Lung (tissue), 11 donors: ENCODE measurements at regions not wholly inside any gene's neighbourhood (a gene's known extent, or its start where the extent isn't known, plus 50 kb on each side); places are given as distances from the start of the nearest gene placed in this dataset.

Source experiments
- ATAC-seq: fragments of 200-7000 bp; cut with Tn5 transposase; one replicate; pipeline ENCODE4 v1.9.1; 2020; ENCODE audit warnings: moderate number of reproducible peaks; ENCODE audit not compliant: insufficient read depth, low FRiP score
- DNase-seq, 3 donors: peaks; one replicate each; pipeline ENCODE4 v3.0.0-alpha.2; 2013 to 2017
- H3K27ac ChIP-seq, 2 donors: one replicate each; pipeline ENCODE4 v1.5.1; 2013; ENCODE audit warnings: mild to moderate bottlenecking in 2 of 2, moderate library complexity in 2 of 2, control low read depth in 1 of 2, inconsistent platforms in 1 of 2, low read depth in 1 of 2, low read length in 1 of 2
- H3K27me3 ChIP-seq, 3 donors: one replicate each; pipeline ENCODE4 v1.5.1; 2013; ENCODE audit warnings: low read length in 2 of 3; ENCODE audit not compliant: control insufficient read depth in 3 of 3, insufficient read depth in 3 of 3
- H3K36me3 ChIP-seq, 4 donors: one replicate each; pipeline ENCODE4 v1.5.1; 2013; ENCODE audit warnings: low read length in 4 of 4, mild to moderate bottlenecking in 1 of 4, moderate library complexity in 1 of 4; ENCODE audit not compliant: control insufficient read depth in 4 of 4, insufficient read depth in 4 of 4
- H3K4me1 ChIP-seq, 5 donors: one replicate each; pipeline ENCODE4 v1.5.1; 2013; ENCODE audit warnings: low read length in 5 of 5, mild to moderate bottlenecking in 2 of 5, moderate library complexity in 1 of 5; ENCODE audit not compliant: control insufficient read depth in 5 of 5, insufficient read depth in 5 of 5
- H3K4me3 ChIP-seq: one replicate; pipeline ENCODE4 v1.5.1; 2013; ENCODE audit warnings: mild to moderate bottlenecking, control low read depth, moderate library complexity
- H3K9ac ChIP-seq, 2 donors: one replicate each; pipeline ENCODE4 v1.5.1; 2013; ENCODE audit warnings: low read length in 2 of 2, control low read depth in 1 of 2; ENCODE audit not compliant: insufficient read depth in 1 of 2
- H3K9me3 ChIP-seq, 4 donors: one replicate each; pipeline ENCODE4 v1.5.1; 2013; ENCODE audit warnings: low read length in 3 of 4, mild to moderate bottlenecking in 1 of 4, moderate library complexity in 1 of 4; ENCODE audit not compliant: control insufficient read depth in 4 of 4, insufficient read depth in 3 of 4
- CTCF ChIP-seq: IDR thresholded peaks from 2 replicates; pipeline ENCODE4 v1.5.1; 2012; ENCODE audit warnings: mild to moderate bottlenecking; ENCODE audit errors: control extremely low read depth, extremely low read depth
- WGBS, 2 donors: extraction: QIAGEN DNeasy Blood & Tissue Kit; methylation state at CpG; one replicate each; pipeline ENCODE4 v1.1.7; 2013; 5-methylcytosine and 5-hydroxymethylcytosine counted together
- donor health status: control.
- donor health status: control.
- donor health status: Bipolar disorder and iron deficiency.
- donor health status: healthy.
- donor health status: DM: yes; HTN: yes; CAD: no.

- peak; percentile 16 for ATAC-seq
- peak overlapping the region; percentile 68 for H3K4me3 ChIP-seq
- peaks cover 0 to 17% (median 8%) of the 10 kb centered on the region in 5 donors for H3K4me1 ChIP-seq
- peaks cover 0 to 33% (median 29%) of the 10 kb centered on the region in 3 donors for H3K27me3 ChIP-seq
- DNase-seq = peak; percentile 45 to 72 (median 68)
- peak overlapping the region in 1 of 2 donors; percentile 80 for H3K27ac ChIP-seq
- TF ChIP-seq CTCF = no peak
- H3K36me3 ChIP-seq = no peaks in the 10 kb centered on the region
- H3K9ac ChIP-seq = no peak overlapping the region
- peaks cover 0 to 9% (median 2%) of the 10 kb centered on the region in 4 donors for H3K9me3 ChIP-seq
- WGBS, 2 donors = 3 to 6% methylated on average over 62 to 65 of the region's 65 CpGs
Observed at GRCh38 chr4:183798301-183799253, 106.5 kb upstream of the STOX2 start.

- Histone ChIP-seq H3K36me3 (no peaks in the 10 kb centered on the region), H3K4me3 (no peak overlapping the region), H3K27me3 (peaks cover 0 to 27% (median 25%) of the 10 kb centered on the region in 3 donors), H3K27ac (peak overlapping the region in 1 of 2 donors; percentile 51), H3K9me3 (no peaks in the 10 kb centered on the region), H3K4me1 (peaks cover 0 to 17% (median 8%) of the 10 kb centered on the region in 5 donors), H3K9ac (no peak overlapping the region)
- 62 to 83% methylated on average over 8 of the region's 8 CpGs for WGBS, 2 donors
- ATAC-seq = no peak
- TF ChIP-seq CTCF = no peak
- peak; percentile 67 to 89 (median 69) for DNase-seq
Observed at GRCh38 chr4:183801457-183802165, 103.5 kb upstream of the STOX2 start.

- Histone ChIP-seq H3K27me3 (peaks cover 0 to 3% (median 0%) of the 10 kb centered on the region in 3 donors), H3K4me1 (peaks cover 0 to 6% (median under 1%) of the 10 kb centered on the region in 5 donors), H3K9ac (no peak overlapping the region), H3K4me3 (no peak overlapping the region), H3K27ac (peak overlapping the region in 1 of 2 donors; percentile 26), H3K36me3 (no peaks in the 10 kb centered on the region), H3K9me3 (no peaks in the 10 kb centered on the region)
- no peak for TF ChIP-seq CTCF
- ATAC-seq = no peak
- no peak for DNase-seq
- 67 to 68% methylated on average over 11 of the region's 11 CpGs for WGBS, 2 donors
Observed at GRCh38 chr4:183806341-183806740, 98.8 kb upstream of the STOX2 start.
